HG02973 (cell line): ENCODE measurements at regions not wholly inside any gene's neighbourhood (a gene's known extent, or its start where the extent isn't known, plus 50 kb on each side); places are given as distances from the start of the nearest gene placed in this dataset.
A peak's percentile ranks its signal among the peaks of the same experiment; 100 is the strongest.

Experiments
- ATAC-seq: cut with Tn5 transposase; IDR thresholded peaks from one replicate; pipeline ENCODE4 v1.9.1; 2021; ENCODE audit warnings: moderate library complexity; ENCODE audit not compliant: unreplicated experiment

GRCh38 chr2:145615626-145616025, 1095.7 kb upstream of the ZEB2 start:
- ATAC-seq: no peak

GRCh38 chr2:145609951-145610350, 1090.0 kb upstream of the ZEB2 start:
- no peak for ATAC-seq

- no peak for ATAC-seq
Observed at GRCh38 chr2:145601361-145601925, 1081.5 kb upstream of the ZEB2 start.

- no peak for ATAC-seq
Observed at GRCh38 chr2:145600811-145601210, 1080.9 kb upstream of the ZEB2 start.

GRCh38 chr2:145599756-145600155, 1079.8 kb upstream of the ZEB2 start:
- no peak for ATAC-seq

- no peak for ATAC-seq
Observed at GRCh38 chr2:145598434-145598833, 1078.5 kb upstream of the ZEB2 start.

GRCh38 chr2:145597809-145598208, 1077.9 kb upstream of the ZEB2 start:
- no peak for ATAC-seq

- no peak for ATAC-seq
Observed at GRCh38 chr2:145597006-145597405, 1077.1 kb upstream of the ZEB2 start.

GRCh38 chr2:145596416-145596815, 1076.5 kb upstream of the ZEB2 start:
- ATAC-seq: no peak

GRCh38 chr2:145595296-145595695, 1075.4 kb upstream of the ZEB2 start:
- no peak for ATAC-seq

GRCh38 chr2:145593991-145594614, 1074.2 kb upstream of the ZEB2 start:
- no peak for ATAC-seq

- ATAC-seq: peak; percentile 48
Observed at GRCh38 chr2:145593280-145593679, 1073.4 kb upstream of the ZEB2 start.

- ATAC-seq: no peak
Observed at GRCh38 chr2:145592361-145592760, 1072.4 kb upstream of the ZEB2 start.

GRCh38 chr2:145591109-145591809, 1071.3 kb upstream of the ZEB2 start:
- ATAC-seq: no peak

GRCh38 chr2:145587922-145588321, 1068.0 kb upstream of the ZEB2 start:
- no peak for ATAC-seq

GRCh38 chr2:145584353-145584752, 1064.4 kb upstream of the ZEB2 start:
- no peak for ATAC-seq

GRCh38 chr2:145573608-145574007, 1053.7 kb upstream of the ZEB2 start:
- no peak for ATAC-seq

GRCh38 chr2:145572238-145572637, 1052.3 kb upstream of the ZEB2 start:
- ATAC-seq: no peak

GRCh38 chr2:145569108-145569507, 1049.2 kb upstream of the ZEB2 start:
- no peak for ATAC-seq

- ATAC-seq: no peak
Observed at GRCh38 chr2:145563741-145564615, 1044.1 kb upstream of the ZEB2 start.

- no peak for ATAC-seq
Observed at GRCh38 chr2:145561152-145561551, 1041.2 kb upstream of the ZEB2 start.
